ENCODE measurements at regions not wholly inside any gene's neighbourhood (a gene's known extent, or its start where the extent isn't known, plus 50 kb on each side); places are given as distances from the start of the nearest gene placed in this dataset.

GRCh38 chr14:29123017-29123416 lies 356.4 kb downstream of the FOXG1 start:
- Mint-ChIP-seq H3K36me3 (no peaks in the 10 kb centered on the region), H3K27ac (no peak overlapping the region), H3K27me3 (no peaks in the 10 kb centered on the region), H3K4me3 (no peak overlapping the region), H3K4me1 (ENCODE audit: unreplicated experiment) (no peaks in the 10 kb centered on the region), H3K9me3 (no peaks in the 10 kb centered on the region)
- no peak for TF ChIP-seq CTCF (conservative IDR thresholded peaks at IDR 0.05)
- no peak for DNase-seq (ENCODE audit: extremely low spot score, unreplicated experiment)

GRCh38 chr14:29126361-29126760 lies 359.8 kb downstream of the FOXG1 start:
- H3K4me3 Mint-ChIP-seq = no peak overlapping the region
- H3K27me3 Mint-ChIP-seq = no peaks in the 10 kb centered on the region
- no peak overlapping the region for H3K27ac Mint-ChIP-seq
- no peak for DNase-seq (ENCODE audit: extremely low spot score, unreplicated experiment)
- no peak for TF ChIP-seq CTCF (conservative IDR thresholded peaks at IDR 0.05)
- no peaks in the 10 kb centered on the region for H3K9me3 Mint-ChIP-seq
- no peaks in the 10 kb centered on the region for H3K36me3 Mint-ChIP-seq
- H3K4me1 Mint-ChIP-seq (ENCODE audit: unreplicated experiment) = no peaks in the 10 kb centered on the region

GRCh38 chr14:29126865-29127264 lies 360.3 kb downstream of the FOXG1 start:
- H3K36me3 Mint-ChIP-seq = no peaks in the 10 kb centered on the region
- no peaks in the 10 kb centered on the region for H3K9me3 Mint-ChIP-seq
- no peak for TF ChIP-seq CTCF (conservative IDR thresholded peaks at IDR 0.05)
- no peak overlapping the region for H3K4me3 Mint-ChIP-seq
- DNase-seq (ENCODE audit: extremely low spot score, unreplicated experiment) = no peak
- no peak overlapping the region for H3K27ac Mint-ChIP-seq
- no peaks in the 10 kb centered on the region for H3K4me1 Mint-ChIP-seq (ENCODE audit: unreplicated experiment)
- no peaks in the 10 kb centered on the region for H3K27me3 Mint-ChIP-seq

- Mint-ChIP-seq H3K4me3 (no peak overlapping the region), H3K9me3 (no peaks in the 10 kb centered on the region), H3K4me1 (ENCODE audit: unreplicated experiment) (no peaks in the 10 kb centered on the region), H3K27me3 (no peaks in the 10 kb centered on the region), H3K27ac (no peak overlapping the region), H3K36me3 (no peaks in the 10 kb centered on the region)
- no peak for TF ChIP-seq CTCF (conservative IDR thresholded peaks at IDR 0.05)
- no peak for DNase-seq (ENCODE audit: extremely low spot score, unreplicated experiment)
Measured at GRCh38 chr14:29140016-29140415, 373.4 kb downstream of the FOXG1 start.

- no peak overlapping the region for H3K4me3 Mint-ChIP-seq
- DNase-seq (ENCODE audit: extremely low spot score, unreplicated experiment) = no peak
- TF ChIP-seq CTCF (conservative IDR thresholded peaks at IDR 0.05) = no peak
- no peaks in the 10 kb centered on the region for H3K27me3 Mint-ChIP-seq
- H3K4me1 Mint-ChIP-seq (ENCODE audit: unreplicated experiment) = no peaks in the 10 kb centered on the region
- H3K36me3 Mint-ChIP-seq = no peaks in the 10 kb centered on the region
- no peak overlapping the region for H3K27ac Mint-ChIP-seq
- no peaks in the 10 kb centered on the region for H3K9me3 Mint-ChIP-seq
Measured at GRCh38 chr14:29144621-29145020, 378.0 kb downstream of the FOXG1 start.

GRCh38 chr14:29148221-29148620 lies 381.6 kb downstream of the FOXG1 start:
- no peaks in the 10 kb centered on the region for H3K27me3 Mint-ChIP-seq
- H3K9me3 Mint-ChIP-seq = peaks cover 5% of the 10 kb centered on the region
- H3K36me3 Mint-ChIP-seq = no peaks in the 10 kb centered on the region
- no peak overlapping the region for H3K27ac Mint-ChIP-seq
- H3K4me1 Mint-ChIP-seq (ENCODE audit: unreplicated experiment) = no peaks in the 10 kb centered on the region
- TF ChIP-seq CTCF (conservative IDR thresholded peaks at IDR 0.05) = no peak
- DNase-seq (ENCODE audit: extremely low spot score, unreplicated experiment) = no peak
- no peak overlapping the region for H3K4me3 Mint-ChIP-seq
